GM21576 (cell line): ENCODE measurements at regions not wholly inside any gene's neighbourhood (a gene's known extent, or its start where the extent isn't known, plus 50 kb on each side); places are given as distances from the start of the nearest gene placed in this dataset.

Experiments
- ATAC-seq: cut with Tn5 transposase; IDR thresholded peaks from one replicate; pipeline ENCODE4 v1.9.1; 2021; ENCODE audit warnings: mild to moderate bottlenecking, moderate library complexity; ENCODE audit not compliant: unreplicated experiment

DNA sequence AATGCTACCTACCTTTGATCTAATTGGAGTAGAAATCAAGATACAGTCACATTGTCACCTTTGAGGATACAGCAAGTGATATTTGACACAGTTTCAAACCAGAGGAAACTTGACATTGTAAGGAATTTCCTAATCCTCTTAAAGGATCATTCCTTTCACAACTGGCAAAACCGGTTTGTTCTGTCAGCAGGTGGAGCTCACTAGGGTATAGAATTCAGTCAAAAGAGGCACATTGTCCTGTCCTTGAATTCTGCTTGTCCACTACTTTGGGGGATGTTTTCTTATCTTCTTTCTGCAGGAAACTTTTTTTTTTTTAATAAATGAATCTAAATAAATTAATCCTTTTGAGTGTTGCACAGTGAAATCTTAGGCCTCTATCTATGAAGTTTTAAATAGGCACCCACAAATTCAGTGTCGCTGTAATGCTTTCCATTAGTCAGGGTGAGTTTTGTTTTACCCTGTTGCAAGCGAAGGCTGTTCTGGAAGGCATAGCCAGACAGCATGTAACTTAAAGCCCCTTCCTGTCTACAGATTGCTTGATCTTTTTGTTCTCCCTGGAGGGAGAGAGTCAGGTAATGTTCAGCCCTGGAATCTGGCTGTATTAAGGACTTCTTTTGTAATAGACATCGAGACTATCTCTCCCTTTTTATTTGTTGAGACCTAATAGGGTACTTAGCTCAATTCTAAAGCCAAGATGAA, 285.0 kb upstream of the RGS6 start:
- no peak for ATAC-seq

DNA sequence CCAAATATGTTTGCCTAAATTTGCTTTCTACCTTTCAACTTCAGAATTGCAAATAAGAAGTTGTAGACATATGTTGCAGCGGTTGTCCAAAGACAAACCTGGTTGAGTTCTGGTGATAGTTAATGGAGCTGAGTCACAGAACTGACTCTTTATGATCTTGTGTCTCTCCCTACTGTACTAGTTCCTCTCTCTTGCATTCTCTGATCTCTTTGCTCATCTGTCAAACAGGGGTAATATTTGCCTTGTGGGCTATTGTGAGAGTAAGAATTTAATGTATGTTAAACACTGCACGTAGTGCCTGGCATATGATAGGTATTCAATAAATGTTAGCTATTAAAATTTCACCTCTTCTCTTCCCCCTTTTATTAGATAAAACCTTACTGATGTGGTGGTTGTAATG, 283.5 kb upstream of the RGS6 start:
- ATAC-seq = no peak

DNA sequence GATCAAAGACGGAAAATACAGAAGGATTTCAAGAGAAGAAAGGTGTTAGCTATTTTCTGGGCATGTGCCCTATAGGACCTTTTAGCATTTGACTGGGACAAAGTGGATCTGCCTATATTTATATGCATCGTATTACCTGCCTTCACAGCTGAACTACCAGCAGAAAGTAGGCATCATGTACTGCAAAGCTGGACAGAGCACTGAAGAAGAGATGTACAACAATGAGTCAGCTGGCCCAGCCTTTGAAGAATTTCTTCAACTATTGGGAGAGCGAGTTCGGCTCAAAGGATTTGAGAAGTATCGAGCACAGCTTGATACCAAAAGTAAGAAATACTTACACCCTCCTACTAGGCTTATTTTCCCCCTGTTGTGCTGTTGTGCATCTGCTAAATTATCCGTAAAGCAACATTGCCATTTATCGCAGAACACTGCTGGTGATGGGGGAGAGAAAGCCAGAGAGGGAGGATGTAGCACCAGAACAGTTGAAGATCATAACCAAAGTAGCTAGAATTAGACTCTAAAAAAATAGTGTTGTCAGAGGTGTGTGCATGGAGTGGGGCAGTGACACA, 282.0 kb upstream of the RGS6 start:
- no peak for ATAC-seq

DNA sequence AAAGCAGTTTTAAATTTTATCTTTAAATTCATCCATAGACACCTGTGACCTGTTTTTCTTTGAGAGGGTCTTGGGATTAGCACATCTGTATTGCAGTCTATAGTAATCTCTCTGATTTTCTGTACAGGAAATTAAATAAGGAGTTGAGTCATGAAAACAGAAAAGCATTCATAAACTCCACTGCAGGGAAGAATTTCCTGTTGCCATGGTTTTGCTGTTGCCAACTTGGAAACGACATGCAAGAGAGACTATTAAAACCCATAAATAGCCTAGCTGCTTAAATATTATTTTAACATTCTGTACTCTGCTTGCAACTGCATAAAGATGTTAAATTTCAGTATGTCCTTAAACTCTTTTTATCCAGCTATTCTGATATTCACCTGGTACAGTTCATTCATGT, 281.0 kb upstream of the RGS6 start:
- no peak for ATAC-seq

DNA sequence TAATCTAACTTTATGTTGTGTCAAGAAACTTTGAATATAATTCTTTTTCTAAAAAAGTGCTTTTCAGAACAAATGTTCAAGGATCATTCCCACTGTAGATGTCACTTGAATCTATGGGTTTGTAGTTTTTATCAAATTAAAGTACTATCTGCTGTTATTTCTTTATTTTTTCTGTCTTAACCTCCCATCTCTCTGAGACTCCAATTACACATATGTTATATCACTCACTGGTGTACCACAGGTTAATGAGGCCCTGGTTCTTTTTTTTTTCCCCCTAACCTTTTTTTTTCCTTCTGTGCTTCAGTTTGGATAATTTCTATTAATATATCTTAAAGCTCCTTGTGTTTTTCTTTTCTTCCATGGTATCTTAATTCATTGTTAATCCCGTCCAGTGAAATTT, 279.9 kb upstream of the RGS6 start:
- ATAC-seq = no peak

DNA sequence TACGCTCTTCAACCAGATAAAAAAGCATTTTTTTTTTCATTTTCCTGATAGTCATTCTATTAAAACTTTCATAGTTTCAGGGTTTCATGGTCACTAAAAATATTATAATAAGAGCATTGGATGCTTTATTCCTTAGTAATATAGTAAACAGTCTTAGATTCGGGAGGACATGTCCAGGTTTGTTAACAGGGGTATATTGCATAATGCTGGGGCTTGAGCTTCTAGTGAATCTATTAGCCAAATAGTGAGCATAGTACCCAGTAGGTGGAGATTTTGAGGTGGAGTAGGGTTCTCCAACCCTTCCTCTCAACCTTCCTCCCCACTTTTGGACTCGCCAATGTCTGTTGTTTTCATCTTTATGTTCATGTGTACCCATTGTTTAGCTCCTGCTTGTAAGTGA, 277.4 kb upstream of the RGS6 start:
- ATAC-seq = no peak

DNA sequence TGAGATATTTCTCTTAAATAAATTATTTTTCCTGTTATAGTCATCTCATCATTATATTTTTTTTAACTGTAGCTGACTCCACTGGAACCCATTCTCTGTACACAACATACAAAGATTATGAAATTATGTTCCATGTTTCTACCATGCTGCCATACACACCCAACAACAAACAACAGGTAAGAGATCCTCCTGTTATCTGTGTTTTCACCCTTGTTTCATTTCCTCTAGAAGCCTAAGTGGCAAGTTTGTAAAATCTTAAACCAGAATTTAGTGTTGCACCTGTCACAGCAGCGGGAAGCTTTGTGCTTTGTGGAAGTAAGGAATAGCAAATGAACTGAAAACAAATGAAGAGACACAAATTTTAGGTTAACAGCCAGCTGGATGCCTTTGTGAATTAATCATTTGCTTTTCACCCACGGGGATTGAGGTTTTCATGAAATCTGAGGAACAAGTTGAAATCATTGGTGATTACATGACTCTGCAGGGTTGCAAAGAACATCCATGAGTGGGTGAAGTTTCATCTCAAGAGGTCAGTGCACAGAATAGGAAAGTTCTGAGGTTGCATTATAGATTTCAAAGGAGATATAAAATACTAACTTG, 273.9 kb upstream of the RGS6 start:
- no peak for ATAC-seq

GRCh38 chr14:71659159-71659558, 273.1 kb upstream of the RGS6 start:
- no peak for ATAC-seq

DNA sequence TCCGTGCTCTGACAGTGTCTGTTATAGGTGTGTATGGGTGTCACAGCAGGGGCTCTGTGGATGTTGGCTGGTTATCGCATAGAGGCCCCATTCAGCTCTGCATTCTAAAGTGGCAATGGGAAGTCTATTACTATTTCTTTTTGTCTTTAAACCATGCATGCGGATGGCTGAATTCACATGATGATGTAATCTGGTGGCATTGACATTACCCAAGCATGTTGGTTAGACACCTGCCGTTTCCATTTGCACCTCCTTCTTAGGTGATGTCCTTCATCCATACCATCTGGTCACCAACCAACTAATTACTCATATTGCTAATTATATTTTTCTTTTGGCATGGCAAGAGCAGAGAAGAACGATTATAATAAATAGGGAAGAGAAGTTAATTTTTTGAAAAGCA, 270.8 kb upstream of the RGS6 start:
- ATAC-seq = no peak

GRCh38 chr14:71662291-71662790, 269.9 kb upstream of the RGS6 start:
- ATAC-seq = no peak

DNA sequence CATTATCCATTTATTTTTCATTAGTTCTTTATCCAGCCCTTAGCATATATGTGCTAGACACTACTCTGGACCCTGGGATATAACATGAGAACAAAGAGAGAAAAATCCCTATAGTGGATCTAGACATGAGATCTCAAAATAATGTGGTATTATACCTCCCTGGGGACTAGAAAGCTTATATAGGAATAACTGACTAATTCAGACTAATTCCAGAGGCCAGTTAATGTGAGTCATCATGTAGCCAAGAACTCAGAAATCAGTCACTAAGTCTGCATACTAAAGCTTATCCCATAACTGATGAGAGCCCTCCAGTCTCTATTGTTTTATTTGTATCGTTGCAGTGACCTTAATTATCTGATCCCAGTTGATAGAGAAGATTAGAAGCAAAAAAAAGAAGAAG, 267.1 kb upstream of the RGS6 start:
- ATAC-seq = no peak

GRCh38 chr14:71665781-71666180, 266.4 kb upstream of the RGS6 start:
- no peak for ATAC-seq

GRCh38 chr14:71666571-71667145, 265.6 kb upstream of the RGS6 start:
- no peak for ATAC-seq

GRCh38 chr14:71668186-71668912, 263.9 kb upstream of the RGS6 start:
- ATAC-seq = no peak

- ATAC-seq = no peak
Observed at GRCh38 chr14:71672596-71672995, 259.6 kb upstream of the RGS6 start.

GRCh38 chr14:71675126-71675899, 256.9 kb upstream of the RGS6 start:
- ATAC-seq = no peak

GRCh38 chr14:71675900-71676287, 256.3 kb upstream of the RGS6 start:
- no peak for ATAC-seq

GRCh38 chr14:71680736-71681387, 251.4 kb upstream of the RGS6 start:
- ATAC-seq = no peak

GRCh38 chr14:71682337-71682736, 249.9 kb upstream of the RGS6 start:
- ATAC-seq = no peak

- no peak for ATAC-seq
Observed at GRCh38 chr14:71684323-71684722, 247.9 kb upstream of the RGS6 start.
